ENCODE measurements at regions not wholly inside any gene's neighbourhood (a gene's known extent, or its start where the extent isn't known, plus 50 kb on each side); places are given as distances from the start of the nearest gene placed in this dataset.

DNA sequence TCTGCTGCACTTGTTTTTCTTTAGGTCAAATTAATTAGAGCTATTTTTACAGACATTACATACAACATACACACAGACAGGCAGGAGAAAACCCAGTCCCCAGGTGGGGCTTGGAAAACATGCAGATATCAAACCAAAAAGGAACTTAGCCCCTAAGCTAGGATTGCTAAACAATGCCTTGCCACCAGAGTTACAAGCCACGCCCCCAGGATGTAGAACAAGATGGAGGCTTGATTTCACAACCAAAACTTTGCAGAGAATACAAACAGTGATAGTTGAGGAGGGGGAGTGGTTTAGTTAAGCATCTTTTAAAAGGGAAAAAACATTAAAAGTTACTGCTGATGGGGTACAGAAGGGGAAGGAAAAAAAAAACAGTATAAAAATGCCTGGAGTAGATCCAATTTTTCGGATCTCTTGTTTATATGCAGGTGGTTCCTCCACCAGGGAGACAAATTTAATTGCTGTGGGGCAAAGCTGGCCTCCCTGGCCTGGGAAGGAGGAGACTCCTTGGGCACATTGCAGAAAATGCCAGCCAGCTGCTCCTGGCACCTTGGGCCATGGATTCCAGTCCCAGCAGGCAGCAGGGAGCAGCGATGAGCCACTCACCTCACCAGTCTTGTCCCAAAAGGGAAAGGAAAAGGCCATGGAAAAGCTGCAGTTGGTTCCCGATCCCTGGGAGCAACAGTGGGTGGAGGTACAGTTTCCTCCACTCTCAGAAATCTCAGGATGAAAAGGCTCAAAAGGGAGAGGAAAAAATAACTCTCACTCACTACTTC is 348.4 kb upstream of the REG3G start:
- no peaks in the 10 kb centered on the region for H3K4me1 Mint-ChIP-seq (ENCODE audit: low read depth)
- H3K27ac Mint-ChIP-seq, result no peak overlapping the region
- no peaks in the 10 kb centered on the region for H3K27me3 Mint-ChIP-seq
- no peak for DNase-seq (ENCODE audit: low spot score, unreplicated experiment)
- no peaks in the 10 kb centered on the region for H3K9me3 Mint-ChIP-seq (ENCODE audit: low read depth)
- H3K4me3 Mint-ChIP-seq (ENCODE audit: low read depth), result no peak overlapping the region
- no peaks in the 10 kb centered on the region for H3K36me3 Mint-ChIP-seq (ENCODE audit: insufficient read depth)
- TF ChIP-seq CTCF (IDR thresholded peaks at IDR 0.05; ENCODE audit: unreplicated experiment), result no peak

GRCh38 chr2:78677774-78678173 is 347.7 kb upstream of the REG3G start:
- no peaks in the 10 kb centered on the region for H3K9me3 Mint-ChIP-seq (ENCODE audit: low read depth)
- no peaks in the 10 kb centered on the region for H3K4me1 Mint-ChIP-seq (ENCODE audit: low read depth)
- no peak overlapping the region for H3K4me3 Mint-ChIP-seq (ENCODE audit: low read depth)
- H3K27ac Mint-ChIP-seq, result no peak overlapping the region
- H3K27me3 Mint-ChIP-seq, result no peaks in the 10 kb centered on the region
- DNase-seq (ENCODE audit: low spot score, unreplicated experiment), result no peak
- no peaks in the 10 kb centered on the region for H3K36me3 Mint-ChIP-seq (ENCODE audit: insufficient read depth)
- no peak for TF ChIP-seq CTCF (IDR thresholded peaks at IDR 0.05; ENCODE audit: unreplicated experiment)

DNA sequence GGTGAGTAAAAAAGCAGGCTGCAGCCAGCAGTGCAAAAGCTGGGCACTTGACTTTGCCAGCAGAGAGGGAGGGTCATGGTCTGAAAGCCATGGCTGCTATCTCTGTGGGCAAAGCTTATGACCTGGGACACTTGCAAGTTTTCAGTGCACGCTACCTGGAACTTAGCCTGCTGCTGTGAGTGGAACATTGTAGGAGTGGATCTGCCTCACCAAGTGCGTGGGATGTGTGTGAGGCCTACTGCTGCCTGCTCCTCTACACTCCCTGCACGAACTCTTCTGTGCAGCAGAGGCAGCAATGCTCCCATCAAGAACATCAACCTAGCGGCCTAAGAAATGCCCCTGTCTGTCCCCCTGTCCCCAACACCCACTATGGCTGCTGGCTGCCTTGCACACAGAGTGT is 344.1 kb upstream of the REG3G start:
- no peaks in the 10 kb centered on the region for H3K27me3 Mint-ChIP-seq
- H3K36me3 Mint-ChIP-seq (ENCODE audit: insufficient read depth), result no peaks in the 10 kb centered on the region
- no peak overlapping the region for H3K27ac Mint-ChIP-seq
- TF ChIP-seq CTCF (IDR thresholded peaks at IDR 0.05; ENCODE audit: unreplicated experiment), result no peak
- H3K9me3 Mint-ChIP-seq (ENCODE audit: low read depth), result peaks cover 13% of the 10 kb centered on the region
- H3K4me3 Mint-ChIP-seq (ENCODE audit: low read depth), result no peak overlapping the region
- DNase-seq (ENCODE audit: low spot score, unreplicated experiment), result no peak
- no peaks in the 10 kb centered on the region for H3K4me1 Mint-ChIP-seq (ENCODE audit: low read depth)

DNA sequence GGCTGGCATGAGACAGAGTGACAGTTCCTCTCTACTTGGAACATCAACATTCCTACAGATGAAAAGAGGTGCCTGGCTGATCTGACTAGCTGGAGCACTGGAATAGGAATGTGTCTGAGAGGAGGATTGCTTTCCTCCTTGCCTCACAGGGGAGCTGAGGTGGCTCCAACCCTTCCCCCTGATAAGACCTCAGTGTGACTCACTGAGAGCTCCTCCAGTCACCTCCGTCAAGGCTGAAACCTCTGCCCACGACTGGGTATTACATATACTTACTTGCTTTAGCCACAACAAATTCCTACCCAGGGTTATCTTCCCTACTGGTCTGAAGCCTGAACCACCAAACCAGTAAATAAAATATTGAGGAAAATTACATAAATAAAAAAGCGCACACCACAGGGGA is 342.7 kb upstream of the REG3G start:
- TF ChIP-seq CTCF (IDR thresholded peaks at IDR 0.05; ENCODE audit: unreplicated experiment), result no peak
- Mint-ChIP-seq H3K27ac (no peak overlapping the region), H3K9me3 (ENCODE audit: low read depth) (peaks cover 13% of the 10 kb centered on the region), H3K27me3 (no peaks in the 10 kb centered on the region), H3K4me1 (ENCODE audit: low read depth) (no peaks in the 10 kb centered on the region), H3K36me3 (ENCODE audit: insufficient read depth) (no peaks in the 10 kb centered on the region), H3K4me3 (ENCODE audit: low read depth) (no peak overlapping the region)
- DNase-seq (ENCODE audit: low spot score, unreplicated experiment), result no peak

DNA sequence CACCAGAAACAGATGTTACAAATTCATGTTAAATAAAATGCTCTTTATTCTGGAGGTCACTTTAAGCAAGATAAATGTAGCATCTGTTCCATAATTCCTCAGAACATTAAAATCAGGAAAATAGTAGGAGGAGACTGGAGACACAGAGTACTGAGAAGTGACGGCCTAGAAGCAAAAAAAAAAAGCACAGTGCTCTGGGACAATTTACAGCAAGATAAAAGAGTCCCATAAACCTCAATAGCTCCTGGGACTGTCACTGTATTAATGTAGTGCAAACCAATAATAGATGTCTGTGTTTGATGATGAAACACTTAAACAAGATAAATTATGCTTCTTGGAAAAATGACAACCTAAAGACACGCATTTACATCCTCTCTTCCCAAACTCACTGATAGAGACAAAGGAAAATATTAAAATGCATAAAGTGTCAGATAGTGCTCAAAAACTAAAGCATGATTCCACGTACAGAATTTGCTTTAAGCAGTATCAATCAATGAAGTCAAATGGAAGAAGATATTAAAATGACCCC is 338.8 kb upstream of the REG3G start:
- H3K36me3 Mint-ChIP-seq (ENCODE audit: insufficient read depth), result no peaks in the 10 kb centered on the region
- H3K27ac Mint-ChIP-seq, result no peak overlapping the region
- H3K9me3 Mint-ChIP-seq (ENCODE audit: low read depth), result peaks cover 17% of the 10 kb centered on the region
- no peaks in the 10 kb centered on the region for H3K4me1 Mint-ChIP-seq (ENCODE audit: low read depth)
- no peak overlapping the region for H3K4me3 Mint-ChIP-seq (ENCODE audit: low read depth)
- H3K27me3 Mint-ChIP-seq, result no peaks in the 10 kb centered on the region
- DNase-seq (ENCODE audit: low spot score, unreplicated experiment), result no peak
- TF ChIP-seq CTCF (IDR thresholded peaks at IDR 0.05; ENCODE audit: unreplicated experiment), result no peak
